ENCODE measurements at regions not wholly inside any gene's neighbourhood (a gene's known extent, or its start where the extent isn't known, plus 50 kb on each side); places are given as distances from the start of the nearest gene placed in this dataset.

- no peak for TF ChIP-seq CTCF (IDR thresholded peaks at IDR 0.05)
- no peak for TF ChIP-seq POLR2A (IDR thresholded peaks at IDR 0.05)
Measured at GRCh38 chr2:146992466-146992865, 852.4 kb upstream of the ACVR2A start.
